Mammary epithelial cell (primary cell): ENCODE measurements at regions not wholly inside any gene's neighbourhood (a gene's known extent, or its start where the extent isn't known, plus 50 kb on each side); places are given as distances from the start of the nearest gene placed in this dataset.

Experiments used
- CTCF ChIP-seq, 2 donors: IDR thresholded peaks in 1 of 2; conservative IDR thresholded peaks in 1 of 2; 2 replicates each; pipeline ENCODE4 v1.5.1; 2011 to 2012; ENCODE audit warnings: inconsistent platforms in 2 of 2, low read length in 2 of 2, mild to moderate bottlenecking in 2 of 2, control low read depth in 1 of 2, low read depth in 1 of 2; ENCODE audit not compliant: insufficient read depth in 1 of 2; ENCODE audit errors: extremely low read depth in 1 of 2
- EZH2 ChIP-seq: IDR thresholded peaks from 2 replicates; pipeline ENCODE4 v1.6.1; 2012; ENCODE audit warnings: low read length, inconsistent platforms, borderline replicate concordance

GRCh38 chr5:74501674-74502478 is 138.7 kb downstream of the ENC1 start:
- TF ChIP-seq EZH2 (no peak), CTCF (conservative IDR thresholded peaks at IDR 0.05 in 1 of 2, IDR thresholded peaks at IDR 0.05 in 1 of 2; ENCODE audit: extremely low read depth in 1 of 2, insufficient read depth in 1 of 2, low read depth in 1 of 2, low read length in 2 of 2) (no peak)
